ENCODE measurements at regions not wholly inside any gene's neighbourhood (a gene's known extent, or its start where the extent isn't known, plus 50 kb on each side); places are given as distances from the start of the nearest gene placed in this dataset.

- TF ChIP-seq, protein P1, sequence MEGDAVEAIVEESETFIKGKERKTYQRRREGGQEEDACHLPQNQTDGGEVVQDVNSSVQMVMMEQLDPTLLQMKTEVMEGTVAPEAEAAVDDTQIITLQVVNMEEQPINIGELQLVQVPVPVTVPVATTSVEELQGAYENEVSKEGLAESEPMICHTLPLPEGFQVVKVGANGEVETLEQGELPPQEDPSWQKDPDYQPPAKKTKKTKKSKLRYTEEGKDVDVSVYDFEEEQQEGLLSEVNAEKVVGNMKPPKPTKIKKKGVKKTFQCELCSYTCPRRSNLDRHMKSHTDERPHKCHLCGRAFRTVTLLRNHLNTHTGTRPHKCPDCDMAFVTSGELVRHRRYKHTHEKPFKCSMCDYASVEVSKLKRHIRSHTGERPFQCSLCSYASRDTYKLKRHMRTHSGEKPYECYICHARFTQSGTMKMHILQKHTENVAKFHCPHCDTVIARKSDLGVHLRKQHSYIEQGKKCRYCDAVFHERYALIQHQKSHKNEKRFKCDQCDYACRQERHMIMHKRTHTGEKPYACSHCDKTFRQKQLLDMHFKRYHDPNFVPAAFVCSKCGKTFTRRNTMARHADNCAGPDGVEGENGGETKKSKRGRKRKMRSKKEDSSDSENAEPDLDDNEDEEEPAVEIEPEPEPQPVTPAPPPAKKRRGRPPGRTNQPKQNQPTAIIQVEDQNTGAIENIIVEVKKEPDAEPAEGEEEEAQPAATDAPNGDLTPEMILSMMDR (IDR thresholded peaks at IDR 0.05; ENCODE audit: poor library complexity), result no peak
- no peak for TF ChIP-seq EZH2phosphoT487 (IDR thresholded peaks at IDR 0.05; ENCODE audit: low read depth, severe bottlenecking, unreplicated experiment)
These were observed 326.9 kb downstream of the SLC4A3 start for GRCh38 chr2:219954331-219954730.

Data from hepatocyte (in vitro differentiated cells).